SK-N-SH treated with all-trans-retinoic acid at 6 μM for 48 hours (cell line): ENCODE measurements at regions not wholly inside any gene's neighbourhood (a gene's known extent, or its start where the extent isn't known, plus 50 kb on each side); places are given as distances from the start of the nearest gene placed in this dataset.
"Not testable (repeated sequence)": the region's sequence is repeated elsewhere in the genome, so short reads cannot be mapped to it uniquely, and the experiment has no call there.

Source experiments
- ATAC-seq: fragments of 200-7000 bp; cut with Tn5 transposase; 3 replicates; pipeline ENCODE4 v1.9.1; 2020; ENCODE audit warnings: mild to moderate bottlenecking, moderate library complexity
- ARNTL ChIP-seq: fragments of 450-650 bp; formaldehyde crosslinking; IDR thresholded peaks from 2 replicates; pipeline ENCODE4 v1.5.0; 2020; ENCODE audit warnings: low read depth, mild to moderate bottlenecking, moderate library complexity, borderline replicate concordance
- BACH2 ChIP-seq: fragments of 250-450 bp; sonication (Bioruptor Pico); IDR thresholded peaks from 2 replicates; pipeline ENCODE4 v1.9.0; 2021; ENCODE audit warnings: mild to moderate bottlenecking, borderline replicate concordance
- CSDC2 ChIP-seq: fragments of 250-450 bp; sonication (Bioruptor Pico); IDR thresholded peaks from 2 replicates; pipeline ENCODE4 v1.5.0; 2020; ENCODE audit warnings: mild to moderate bottlenecking, moderate library complexity
- ESRRG ChIP-seq: fragments of 250-450 bp; sonication (Bioruptor Pico); IDR thresholded peaks from 2 replicates; pipeline ENCODE4 v1.6.1; 2021; ENCODE audit warnings: mild to moderate bottlenecking
- GLIS3 ChIP-seq: fragments of 250-450 bp; sonication (Bioruptor Pico); IDR thresholded peaks from 2 replicates; pipeline ENCODE4 v1.5.0; 2020; ENCODE audit warnings: mild to moderate bottlenecking, moderate library complexity
- ISL1 ChIP-seq: fragments of 250-450 bp; sonication (Bioruptor Pico); IDR thresholded peaks from 2 replicates; pipeline ENCODE4 v2.1.2; 2022; ENCODE audit warnings: mild to moderate bottlenecking, moderate library complexity
- OSR1 ChIP-seq: fragments of 250-450 bp; sonication (Bioruptor Pico); IDR thresholded peaks from 2 replicates; pipeline ENCODE4 v1.8.0; 2022; ENCODE audit warnings: moderate library complexity, mild to moderate bottlenecking, inconsistent platforms
- PPARA ChIP-seq: fragments of 250-450 bp; sonication (Bioruptor Pico); IDR thresholded peaks from 2 replicates; pipeline ENCODE4 v1.5.0; 2020; ENCODE audit warnings: mild to moderate bottlenecking, borderline replicate concordance
- RARB ChIP-seq: fragments of 250-450 bp; sonication (Bioruptor Pico); IDR thresholded peaks from 2 replicates; pipeline ENCODE4 v1.8.0; 2021; ENCODE audit warnings: mild to moderate bottlenecking, moderate library complexity
- SNAI2 ChIP-seq: fragments of 250-450 bp; sonication (Bioruptor Pico); IDR thresholded peaks from 2 replicates; pipeline ENCODE4 v1.5.0; 2020; ENCODE audit warnings: mild to moderate bottlenecking, moderate library complexity
- TCF4 ChIP-seq: fragments of 250-450 bp; sonication (Bioruptor Pico); IDR thresholded peaks from 2 replicates; pipeline ENCODE4 v1.8.0; 2021; ENCODE audit warnings: mild to moderate bottlenecking, moderate library complexity, borderline replicate concordance
- TOX ChIP-seq: fragments of 250-450 bp; sonication (Bioruptor Pico); IDR thresholded peaks from 2 replicates; pipeline ENCODE4 v1.8.0; 2021; ENCODE audit warnings: mild to moderate bottlenecking, moderate library complexity, borderline replicate concordance
- ZC3H10 ChIP-seq: fragments of 250-450 bp; sonication (Bioruptor Pico); IDR thresholded peaks from 2 replicates; pipeline ENCODE4 v1.5.1; 2021; ENCODE audit warnings: mild to moderate bottlenecking, moderate library complexity
- ZFP3 ChIP-seq: fragments of 250-450 bp; sonication (Bioruptor Pico); IDR thresholded peaks from 2 replicates; pipeline ENCODE4 v1.5.0; 2020; ENCODE audit warnings: mild to moderate bottlenecking, moderate library complexity
- ZNF565 ChIP-seq: fragments of 450-650 bp; formaldehyde crosslinking; conservative IDR thresholded peaks from 2 replicates; pipeline ENCODE4 v1.5.0; 2020; ENCODE audit warnings: low read depth, mild to moderate bottlenecking, moderate library complexity
- ZNF70 ChIP-seq: fragments of 450-650 bp; formaldehyde crosslinking; IDR thresholded peaks from 2 replicates; pipeline ENCODE4 v1.5.0; 2020; ENCODE audit warnings: mild to moderate bottlenecking, moderate library complexity
- ZNF8 ChIP-seq: fragments of 450-650 bp; formaldehyde crosslinking; IDR thresholded peaks from 2 replicates; pipeline ENCODE4 v1.5.0; 2020; ENCODE audit warnings: mild to moderate bottlenecking, moderate library complexity
- TF ChIP-seq, protein P1 (sequence below): fragments of 250-450 bp; sonication (Bioruptor Pico); IDR thresholded peaks from 2 replicates; pipeline ENCODE4 v1.5.1; 2021; ENCODE audit warnings: mild to moderate bottlenecking, moderate library complexity
- TF ChIP-seq, protein P2 (sequence below): fragments of 250-450 bp; sonication (Bioruptor Pico); IDR thresholded peaks from 2 replicates; pipeline ENCODE4 v1.5.0; 2020; ENCODE audit warnings: mild to moderate bottlenecking, moderate library complexity
- TF ChIP-seq, protein P3 (sequence below): fragments of 250-450 bp; sonication (Bioruptor Pico); IDR thresholded peaks from 2 replicates; pipeline ENCODE4 v1.8.0; 2021; ENCODE audit warnings: low read depth, mild to moderate bottlenecking, moderate library complexity, borderline replicate concordance
- TF ChIP-seq, protein P4 (sequence below): fragments of 250-450 bp; sonication (Bioruptor Pico); IDR thresholded peaks from 2 replicates; pipeline ENCODE4 v1.5.1; 2020; ENCODE audit warnings: low read depth, mild to moderate bottlenecking, moderate library complexity

DNA sequence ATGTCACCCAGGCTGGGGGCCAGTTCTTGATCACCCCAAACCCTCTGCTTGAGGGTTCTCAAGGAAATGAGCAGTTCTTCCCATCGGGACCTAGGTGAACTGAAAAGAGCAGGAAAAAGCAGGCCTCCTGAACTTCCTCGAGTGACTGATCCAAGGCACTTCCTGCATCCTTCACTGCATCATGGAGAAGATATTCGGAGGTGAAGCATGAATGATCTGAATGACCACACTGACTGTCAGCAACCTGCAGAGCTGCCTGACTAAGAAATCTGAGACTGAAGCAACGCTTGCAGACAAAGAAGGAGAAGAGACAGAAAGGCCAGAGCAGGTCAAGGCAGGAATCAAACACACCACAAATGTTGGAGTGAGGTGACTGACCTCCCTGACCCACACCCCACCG lies 420.2 kb downstream of the AGTPBP1 start:
- no peak for ATAC-seq
- TF ChIP-seq, protein P1, sequence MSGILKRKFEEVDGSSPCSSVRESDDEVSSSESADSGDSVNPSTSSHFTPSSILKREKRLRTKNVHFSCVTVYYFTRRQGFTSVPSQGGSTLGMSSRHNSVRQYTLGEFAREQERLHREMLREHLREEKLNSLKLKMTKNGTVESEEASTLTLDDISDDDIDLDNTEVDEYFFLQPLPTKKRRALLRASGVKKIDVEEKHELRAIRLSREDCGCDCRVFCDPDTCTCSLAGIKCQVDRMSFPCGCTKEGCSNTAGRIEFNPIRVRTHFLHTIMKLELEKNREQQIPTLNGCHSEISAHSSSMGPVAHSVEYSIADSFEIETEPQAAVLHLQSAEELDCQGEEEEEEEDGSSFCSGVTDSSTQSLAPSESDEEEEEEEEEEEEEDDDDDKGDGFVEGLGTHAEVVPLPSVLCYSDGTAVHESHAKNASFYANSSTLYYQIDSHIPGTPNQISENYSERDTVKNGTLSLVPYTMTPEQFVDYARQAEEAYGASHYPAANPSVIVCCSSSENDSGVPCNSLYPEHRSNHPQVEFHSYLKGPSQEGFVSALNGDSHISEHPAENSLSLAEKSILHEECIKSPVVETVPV (CRISPR knock-in tag), result no peak
- TF ChIP-seq, protein P2, sequence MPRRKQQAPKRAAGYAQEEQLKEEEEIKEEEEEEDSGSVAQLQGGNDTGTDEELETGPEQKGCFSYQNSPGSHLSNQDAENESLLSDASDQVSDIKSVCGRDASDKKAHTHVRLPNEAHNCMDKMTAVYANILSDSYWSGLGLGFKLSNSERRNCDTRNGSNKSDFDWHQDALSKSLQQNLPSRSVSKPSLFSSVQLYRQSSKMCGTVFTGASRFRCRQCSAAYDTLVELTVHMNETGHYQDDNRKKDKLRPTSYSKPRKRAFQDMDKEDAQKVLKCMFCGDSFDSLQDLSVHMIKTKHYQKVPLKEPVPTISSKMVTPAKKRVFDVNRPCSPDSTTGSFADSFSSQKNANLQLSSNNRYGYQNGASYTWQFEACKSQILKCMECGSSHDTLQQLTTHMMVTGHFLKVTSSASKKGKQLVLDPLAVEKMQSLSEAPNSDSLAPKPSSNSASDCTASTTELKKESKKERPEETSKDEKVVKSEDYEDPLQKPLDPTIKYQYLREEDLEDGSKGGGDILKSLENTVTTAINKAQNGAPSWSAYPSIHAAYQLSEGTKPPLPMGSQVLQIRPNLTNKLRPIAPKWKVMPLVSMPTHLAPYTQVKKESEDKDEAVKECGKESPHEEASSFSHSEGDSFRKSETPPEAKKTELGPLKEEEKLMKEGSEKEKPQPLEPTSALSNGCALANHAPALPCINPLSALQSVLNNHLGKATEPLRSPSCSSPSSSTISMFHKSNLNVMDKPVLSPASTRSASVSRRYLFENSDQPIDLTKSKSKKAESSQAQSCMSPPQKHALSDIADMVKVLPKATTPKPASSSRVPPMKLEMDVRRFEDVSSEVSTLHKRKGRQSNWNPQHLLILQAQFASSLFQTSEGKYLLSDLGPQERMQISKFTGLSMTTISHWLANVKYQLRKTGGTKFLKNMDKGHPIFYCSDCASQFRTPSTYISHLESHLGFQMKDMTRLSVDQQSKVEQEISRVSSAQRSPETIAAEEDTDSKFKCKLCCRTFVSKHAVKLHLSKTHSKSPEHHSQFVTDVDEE (CRISPR knock-in tag), result no peak
- no peak for TF ChIP-seq TOX (CRISPR knock-in tag)
- TF ChIP-seq ZNF565 (CRISPR knock-in tag), result no peak
- no peak for TF ChIP-seq ZC3H10 (CRISPR knock-in tag)
- TF ChIP-seq RARB (CRISPR knock-in tag), result no peak
- no peak for TF ChIP-seq ZFP3 (CRISPR knock-in tag)
- TF ChIP-seq, protein P3, sequence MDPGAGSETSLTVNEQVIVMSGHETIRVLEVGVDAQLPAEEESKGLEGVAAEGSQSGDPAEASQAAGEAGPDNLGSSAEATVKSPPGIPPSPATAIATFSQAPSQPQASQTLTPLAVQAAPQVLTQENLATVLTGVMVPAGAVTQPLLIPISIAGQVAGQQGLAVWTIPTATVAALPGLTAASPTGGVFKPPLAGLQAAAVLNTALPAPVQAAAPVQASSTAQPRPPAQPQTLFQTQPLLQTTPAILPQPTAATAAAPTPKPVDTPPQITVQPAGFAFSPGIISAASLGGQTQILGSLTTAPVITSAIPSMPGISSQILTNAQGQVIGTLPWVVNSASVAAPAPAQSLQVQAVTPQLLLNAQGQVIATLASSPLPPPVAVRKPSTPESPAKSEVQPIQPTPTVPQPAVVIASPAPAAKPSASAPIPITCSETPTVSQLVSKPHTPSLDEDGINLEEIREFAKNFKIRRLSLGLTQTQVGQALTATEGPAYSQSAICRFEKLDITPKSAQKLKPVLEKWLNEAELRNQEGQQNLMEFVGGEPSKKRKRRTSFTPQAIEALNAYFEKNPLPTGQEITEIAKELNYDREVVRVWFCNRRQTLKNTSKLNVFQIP (CRISPR knock-in tag), result no peak
- no peak for TF ChIP-seq GLIS3
- TF ChIP-seq TCF4 (CRISPR knock-in tag), result no peak
- no peak for TF ChIP-seq SNAI2 (CRISPR knock-in tag)
- TF ChIP-seq ARNTL (CRISPR knock-in tag), result no peak
- no peak for TF ChIP-seq CSDC2 (CRISPR knock-in tag)
- TF ChIP-seq, protein P4, sequence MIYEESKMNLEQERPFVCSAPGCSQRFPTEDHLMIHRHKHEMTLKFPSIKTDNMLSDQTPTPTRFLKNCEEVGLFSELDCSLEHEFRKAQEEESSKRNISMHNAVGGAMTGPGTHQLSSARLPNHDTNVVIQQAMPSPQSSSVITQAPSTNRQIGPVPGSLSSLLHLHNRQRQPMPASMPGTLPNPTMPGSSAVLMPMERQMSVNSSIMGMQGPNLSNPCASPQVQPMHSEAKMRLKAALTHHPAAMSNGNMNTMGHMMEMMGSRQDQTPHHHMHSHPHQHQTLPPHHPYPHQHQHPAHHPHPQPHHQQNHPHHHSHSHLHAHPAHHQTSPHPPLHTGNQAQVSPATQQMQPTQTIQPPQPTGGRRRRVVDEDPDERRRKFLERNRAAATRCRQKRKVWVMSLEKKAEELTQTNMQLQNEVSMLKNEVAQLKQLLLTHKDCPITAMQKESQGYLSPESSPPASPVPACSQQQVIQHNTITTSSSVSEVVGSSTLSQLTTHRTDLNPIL, result no peak
- TF ChIP-seq ZNF70 (CRISPR knock-in tag), result no peak
- TF ChIP-seq BACH2 (CRISPR knock-in tag), result no peak
- no peak for TF ChIP-seq PPARA
- TF ChIP-seq ESRRG (CRISPR knock-in tag), result no peak
- TF ChIP-seq ISL1 (CRISPR knock-in tag), result no peak
- no peak for TF ChIP-seq OSR1 (CRISPR knock-in tag)

DNA sequence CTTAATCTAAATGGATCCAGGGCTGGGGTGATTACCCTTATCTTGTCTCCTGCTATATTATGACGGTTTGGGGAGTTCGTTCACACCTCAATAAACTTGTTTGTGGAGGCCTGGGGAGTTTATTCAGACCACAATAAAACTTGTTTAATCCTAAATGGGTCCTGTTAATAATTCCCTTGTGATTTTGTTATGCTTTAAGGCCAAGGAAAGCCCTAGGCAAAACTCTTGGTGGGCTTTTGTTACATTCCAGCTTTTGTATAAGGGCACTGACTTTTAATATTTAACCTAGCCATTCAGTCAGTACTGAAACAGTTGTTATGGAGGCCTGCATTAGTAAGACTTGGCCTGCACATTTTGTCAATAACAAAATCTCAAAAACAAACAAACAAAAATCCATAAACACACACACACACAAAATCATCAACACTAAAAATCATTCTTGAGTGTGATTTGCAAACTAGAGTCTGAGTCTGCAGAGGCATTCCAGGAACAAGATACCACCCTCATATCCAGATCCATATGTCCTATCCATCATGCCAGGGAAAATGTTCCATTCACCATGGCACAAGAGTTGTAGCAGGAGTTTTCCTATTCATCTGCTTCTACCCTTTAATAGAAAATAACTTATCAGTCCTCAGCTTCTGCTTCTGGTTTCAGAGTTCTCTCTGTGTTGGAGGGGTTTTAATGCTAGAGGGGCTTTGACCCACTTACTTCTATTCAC lies 421.7 kb downstream of the AGTPBP1 start:
- TF ChIP-seq SNAI2 (CRISPR knock-in tag), result no peak
- no peak for TF ChIP-seq ARNTL (CRISPR knock-in tag)
- no peak for TF ChIP-seq TOX (CRISPR knock-in tag)
- TF ChIP-seq ESRRG (CRISPR knock-in tag), result no peak
- no peak for TF ChIP-seq ZC3H10 (CRISPR knock-in tag)
- no peak for TF ChIP-seq PPARA
- TF ChIP-seq CSDC2 (CRISPR knock-in tag), result no peak
- no peak for TF ChIP-seq ZNF8 (CRISPR knock-in tag)
- no peak for ATAC-seq

DNA sequence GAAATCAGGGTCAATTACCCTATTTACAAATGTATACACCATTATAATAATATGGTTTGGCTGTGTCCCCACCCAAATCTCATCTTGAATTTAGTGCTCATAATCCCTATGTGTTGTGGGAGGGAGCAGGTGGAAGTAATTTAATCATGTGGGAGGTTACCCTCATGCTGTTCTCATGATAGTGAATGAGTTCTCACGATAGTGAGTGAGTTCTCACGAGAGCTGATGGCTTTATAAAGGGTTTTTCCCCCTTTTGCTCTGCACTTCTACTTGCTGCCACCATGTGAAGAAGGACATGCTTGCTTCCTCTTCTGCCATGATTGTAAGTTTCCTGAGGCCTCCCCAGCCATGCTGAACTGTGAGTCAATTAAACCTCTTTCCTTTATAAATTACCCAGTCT lies 426.2 kb downstream of the AGTPBP1 start:
- not testable (repeated sequence) for ATAC-seq

DNA sequence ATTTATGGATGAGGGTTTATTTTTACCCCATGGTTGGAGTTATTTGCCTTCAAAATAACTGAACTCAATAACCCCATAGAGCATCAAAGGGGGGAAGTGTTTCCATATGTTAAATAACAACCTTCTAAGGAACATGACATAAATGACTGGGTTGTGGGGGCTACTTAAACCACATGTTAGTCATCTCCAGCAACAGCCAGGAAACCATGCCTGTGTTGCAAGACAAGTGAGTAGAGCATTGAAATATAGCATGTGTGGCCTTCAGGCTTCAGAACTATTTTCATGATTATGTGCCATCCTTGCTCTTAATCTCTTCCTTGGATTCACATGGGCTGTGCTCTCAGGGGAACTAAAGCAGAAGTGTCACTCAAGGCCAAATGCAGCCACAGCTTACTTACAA lies 431.2 kb downstream of the AGTPBP1 start:
- no peak for TF ChIP-seq PPARA
- no peak for TF ChIP-seq GLIS3
- TF ChIP-seq, protein P3 (CRISPR knock-in tag), result no peak
- TF ChIP-seq TCF4 (CRISPR knock-in tag), result no peak
- TF ChIP-seq ZNF565 (CRISPR knock-in tag), result no peak
- no peak for TF ChIP-seq ZC3H10 (CRISPR knock-in tag)
- no peak for TF ChIP-seq ARNTL (CRISPR knock-in tag)
- no peak for TF ChIP-seq ESRRG (CRISPR knock-in tag)
- no peak for TF ChIP-seq ZNF70 (CRISPR knock-in tag)
- no peak for ATAC-seq
